WTC11 (cell line): ENCODE measurements at regions not wholly inside any gene's neighbourhood (a gene's known extent, or its start where the extent isn't known, plus 50 kb on each side); places are given as distances from the start of the nearest gene placed in this dataset.

ENCODE experiments used
- ATAC-seq: fragments of 200-7000 bp; cut with Tn5 transposase; 2 replicates; pipeline ENCODE4 v1.10.0; 2021; ENCODE audit warnings: mild to moderate bottlenecking, moderate library complexity
- CTCF ChIA-PET: fragments of 300-600 bp; sonication (Branson Sonifier 250); formaldehyde crosslinking; loops from one replicate; lab custom pipeline; 2021; ENCODE audit warnings: antibody characterized with exemption; lab: Charles Lee
- POLR2A ChIA-PET: fragments of 350-600 bp; sonication (Branson Sonifier 250); formaldehyde crosslinking; loops from one replicate; lab custom pipeline; 2021; ENCODE audit warnings: antibody characterized with exemption; lab: Charles Lee
- DNase-seq: peaks from one replicate; pipeline ENCODE4 v3.0.0; 2021; ENCODE audit warnings: low spot score
- H3K27ac Mint-ChIP-seq: 2 replicates; pipeline ENCODE4 v1.8.0; 2021; ENCODE audit warnings: mixed read lengths
- H3K27me3 Mint-ChIP-seq: 2 replicates; pipeline ENCODE4 v1.8.0; 2021; ENCODE audit warnings: low read depth, mild to moderate bottlenecking, moderate library complexity, mixed read lengths
- H3K36me3 Mint-ChIP-seq: 2 replicates; pipeline ENCODE4 v1.8.0; 2021; ENCODE audit warnings: mixed read lengths
- H3K4me1 Mint-ChIP-seq: 2 replicates; pipeline ENCODE4 v1.8.0; 2022; ENCODE audit warnings: mixed read lengths
- H3K4me3 Mint-ChIP-seq: 2 replicates; pipeline ENCODE4 v1.8.0; 2021; ENCODE audit warnings: mild to moderate bottlenecking, moderate library complexity, mixed read lengths
- H3K9me3 Mint-ChIP-seq: 2 replicates; pipeline ENCODE4 v1.8.0; 2021; ENCODE audit warnings: mixed read lengths
- ATF6 ChIP-seq: sonication (generic); formaldehyde crosslinking; IDR thresholded peaks from 2 replicates; pipeline ENCODE4 v1.8.1; 2023; ENCODE audit warnings: mild to moderate bottlenecking, missing genetic modification reagents
- CBFB ChIP-seq: sonication (generic); formaldehyde crosslinking; IDR thresholded peaks from 2 replicates; pipeline ENCODE4 v1.8.1; 2022; ENCODE audit warnings: mild to moderate bottlenecking, low read depth, missing genetic modification reagents
- E2F4 ChIP-seq: sonication (generic); formaldehyde crosslinking; IDR thresholded peaks from 2 replicates; pipeline ENCODE4 v1.8.1; 2022; ENCODE audit warnings: low read depth, mild to moderate bottlenecking, moderate library complexity, missing genetic modification reagents, borderline replicate concordance
- FOXJ3 ChIP-seq: sonication (generic); formaldehyde crosslinking; IDR thresholded peaks from 2 replicates; pipeline ENCODE4 v1.9.0; 2021; ENCODE audit warnings: missing genetic modification reagents, mild to moderate bottlenecking, borderline replicate concordance
- HMGXB4 ChIP-seq: sonication (generic); formaldehyde crosslinking; IDR thresholded peaks from 2 replicates; pipeline ENCODE4 v1.8.1; 2023; ENCODE audit warnings: mild to moderate bottlenecking, moderate library complexity, missing genetic modification reagents
- NFE2L1 ChIP-seq: sonication (generic); formaldehyde crosslinking; IDR thresholded peaks from 2 replicates; pipeline ENCODE4 v1.8.1; 2023; ENCODE audit warnings: missing genetic modification reagents
- RORB ChIP-seq: fragments of 250-450 bp; sonication (Bioruptor Pico); IDR thresholded peaks from 2 replicates; pipeline ENCODE4 v1.9.0; 2021; ENCODE audit warnings: mild to moderate bottlenecking
- TEAD4 ChIP-seq: sonication (generic); formaldehyde crosslinking; IDR thresholded peaks from 2 replicates; pipeline ENCODE4 v1.8.0; 2022; ENCODE audit warnings: mild to moderate bottlenecking, missing genetic modification reagents
- USF1 ChIP-seq: sonication (generic); formaldehyde crosslinking; IDR thresholded peaks from 2 replicates; pipeline ENCODE4 v1.8.0; 2022; ENCODE audit warnings: mild to moderate bottlenecking, missing genetic modification reagents
- ZNF263 ChIP-seq: sonication (generic); formaldehyde crosslinking; IDR thresholded peaks from 2 replicates; pipeline ENCODE4 v1.8.1; 2022; ENCODE audit warnings: low read depth, mild to moderate bottlenecking, moderate library complexity, missing genetic modification reagents
- ZNF416 ChIP-seq: fragments of 250-450 bp; sonication (Bioruptor Pico); IDR thresholded peaks from 2 replicates; pipeline ENCODE4 v1.9.0; 2021; ENCODE audit warnings: mild to moderate bottlenecking, inconsistent platforms
- TF ChIP-seq, protein P1 (sequence below): fragments of 250-450 bp; sonication (Bioruptor Pico); IDR thresholded peaks from 2 replicates; pipeline ENCODE4 v1.9.0; 2021; ENCODE audit warnings: mild to moderate bottlenecking, borderline replicate concordance
- TF ChIP-seq, protein P2 (sequence below): sonication (generic); formaldehyde crosslinking; IDR thresholded peaks from 2 replicates; pipeline ENCODE4 v1.8.0; 2022; ENCODE audit warnings: mild to moderate bottlenecking, missing genetic modification reagents
- TF ChIP-seq, protein P3 (sequence below): sonication (generic); formaldehyde crosslinking; IDR thresholded peaks from 2 replicates; pipeline ENCODE4 v1.8.0; 2023; ENCODE audit warnings: mild to moderate bottlenecking, missing genetic modification reagents
- TF ChIP-seq, protein P4 (sequence below): sonication (generic); formaldehyde crosslinking; IDR thresholded peaks from 2 replicates; pipeline ENCODE4 v1.8.0; 2023; ENCODE audit warnings: missing genetic modification reagents, mild to moderate bottlenecking, borderline replicate concordance

GRCh38 chr3:163745204-163745603, 1333.1 kb downstream of the SI start (continued):
- TF ChIP-seq E2F4 = no peak
- no peak for TF ChIP-seq RORB (CRISPR knock-in tag)
- TF ChIP-seq TEAD4 (CRISPR knock-in tag) = no peak
- no peak for TF ChIP-seq CBFB (CRISPR knock-in tag)
- TF ChIP-seq, all 79 proteins: peak for 0

DNA sequence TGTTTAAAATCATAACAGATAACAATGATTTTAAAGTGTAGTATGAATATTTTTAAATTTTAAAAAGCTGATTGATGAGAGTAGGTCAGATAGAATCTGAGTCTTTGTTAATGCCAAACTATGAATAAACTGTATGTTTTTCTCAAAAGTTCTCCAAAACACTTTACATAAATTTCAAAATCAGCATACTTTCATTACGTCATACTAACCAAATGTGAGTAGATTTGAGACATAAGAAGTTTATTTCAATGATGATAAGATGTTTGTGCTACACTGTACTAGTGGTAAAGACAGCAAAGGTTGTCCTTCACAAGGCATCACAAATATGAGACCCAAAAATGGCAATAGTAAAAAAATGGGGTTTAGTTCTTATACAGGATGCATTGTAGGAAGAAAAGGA, 1342.9 kb downstream of the SI start:
- Mint-ChIP-seq H3K4me3 (no peak overlapping the region), H3K36me3 (peaks cover 11% of the 10 kb centered on the region), H3K9me3 (peaks cover 15% of the 10 kb centered on the region), H3K27ac (no peak overlapping the region), H3K4me1 (no peaks in the 10 kb centered on the region), H3K27me3 (no peaks in the 10 kb centered on the region)
- TF ChIP-seq, protein P1, sequence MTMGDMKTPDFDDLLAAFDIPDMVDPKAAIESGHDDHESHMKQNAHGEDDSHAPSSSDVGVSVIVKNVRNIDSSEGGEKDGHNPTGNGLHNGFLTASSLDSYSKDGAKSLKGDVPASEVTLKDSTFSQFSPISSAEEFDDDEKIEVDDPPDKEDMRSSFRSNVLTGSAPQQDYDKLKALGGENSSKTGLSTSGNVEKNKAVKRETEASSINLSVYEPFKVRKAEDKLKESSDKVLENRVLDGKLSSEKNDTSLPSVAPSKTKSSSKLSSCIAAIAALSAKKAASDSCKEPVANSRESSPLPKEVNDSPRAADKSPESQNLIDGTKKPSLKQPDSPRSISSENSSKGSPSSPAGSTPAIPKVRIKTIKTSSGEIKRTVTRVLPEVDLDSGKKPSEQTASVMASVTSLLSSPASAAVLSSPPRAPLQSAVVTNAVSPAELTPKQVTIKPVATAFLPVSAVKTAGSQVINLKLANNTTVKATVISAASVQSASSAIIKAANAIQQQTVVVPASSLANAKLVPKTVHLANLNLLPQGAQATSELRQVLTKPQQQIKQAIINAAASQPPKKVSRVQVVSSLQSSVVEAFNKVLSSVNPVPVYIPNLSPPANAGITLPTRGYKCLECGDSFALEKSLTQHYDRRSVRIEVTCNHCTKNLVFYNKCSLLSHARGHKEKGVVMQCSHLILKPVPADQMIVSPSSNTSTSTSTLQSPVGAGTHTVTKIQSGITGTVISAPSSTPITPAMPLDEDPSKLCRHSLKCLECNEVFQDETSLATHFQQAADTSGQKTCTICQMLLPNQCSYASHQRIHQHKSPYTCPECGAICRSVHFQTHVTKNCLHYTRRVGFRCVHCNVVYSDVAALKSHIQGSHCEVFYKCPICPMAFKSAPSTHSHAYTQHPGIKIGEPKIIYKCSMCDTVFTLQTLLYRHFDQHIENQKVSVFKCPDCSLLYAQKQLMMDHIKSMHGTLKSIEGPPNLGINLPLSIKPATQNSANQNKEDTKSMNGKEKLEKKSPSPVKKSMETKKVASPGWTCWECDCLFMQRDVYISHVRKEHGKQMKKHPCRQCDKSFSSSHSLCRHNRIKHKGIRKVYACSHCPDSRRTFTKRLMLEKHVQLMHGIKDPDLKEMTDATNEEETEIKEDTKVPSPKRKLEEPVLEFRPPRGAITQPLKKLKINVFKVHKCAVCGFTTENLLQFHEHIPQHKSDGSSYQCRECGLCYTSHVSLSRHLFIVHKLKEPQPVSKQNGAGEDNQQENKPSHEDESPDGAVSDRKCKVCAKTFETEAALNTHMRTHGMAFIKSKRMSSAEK (CRISPR knock-in tag) = no peak
- TF ChIP-seq HMGXB4 (CRISPR knock-in tag) (no peak), ZNF416 (CRISPR knock-in tag) (no peak), USF1 (CRISPR knock-in tag) (no peak)
- TF ChIP-seq, protein P2, sequence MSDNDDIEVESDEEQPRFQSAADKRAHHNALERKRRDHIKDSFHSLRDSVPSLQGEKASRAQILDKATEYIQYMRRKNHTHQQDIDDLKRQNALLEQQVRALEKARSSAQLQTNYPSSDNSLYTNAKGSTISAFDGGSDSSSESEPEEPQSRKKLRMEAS (CRISPR knock-in tag) = no peak
- TF ChIP-seq, protein P3, sequence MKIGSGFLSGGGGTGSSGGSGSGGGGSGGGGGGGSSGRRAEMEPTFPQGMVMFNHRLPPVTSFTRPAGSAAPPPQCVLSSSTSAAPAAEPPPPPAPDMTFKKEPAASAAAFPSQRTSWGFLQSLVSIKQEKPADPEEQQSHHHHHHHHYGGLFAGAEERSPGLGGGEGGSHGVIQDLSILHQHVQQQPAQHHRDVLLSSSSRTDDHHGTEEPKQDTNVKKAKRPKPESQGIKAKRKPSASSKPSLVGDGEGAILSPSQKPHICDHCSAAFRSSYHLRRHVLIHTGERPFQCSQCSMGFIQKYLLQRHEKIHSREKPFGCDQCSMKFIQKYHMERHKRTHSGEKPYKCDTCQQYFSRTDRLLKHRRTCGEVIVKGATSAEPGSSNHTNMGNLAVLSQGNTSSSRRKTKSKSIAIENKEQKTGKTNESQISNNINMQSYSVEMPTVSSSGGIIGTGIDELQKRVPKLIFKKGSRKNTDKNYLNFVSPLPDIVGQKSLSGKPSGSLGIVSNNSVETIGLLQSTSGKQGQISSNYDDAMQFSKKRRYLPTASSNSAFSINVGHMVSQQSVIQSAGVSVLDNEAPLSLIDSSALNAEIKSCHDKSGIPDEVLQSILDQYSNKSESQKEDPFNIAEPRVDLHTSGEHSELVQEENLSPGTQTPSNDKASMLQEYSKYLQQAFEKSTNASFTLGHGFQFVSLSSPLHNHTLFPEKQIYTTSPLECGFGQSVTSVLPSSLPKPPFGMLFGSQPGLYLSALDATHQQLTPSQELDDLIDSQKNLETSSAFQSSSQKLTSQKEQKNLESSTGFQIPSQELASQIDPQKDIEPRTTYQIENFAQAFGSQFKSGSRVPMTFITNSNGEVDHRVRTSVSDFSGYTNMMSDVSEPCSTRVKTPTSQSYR (CRISPR knock-in tag) = no peak
- ChIA-PET CTCF (no interaction called here), POLR2A (no interaction called here)
- ATAC-seq (no peak), DNase-seq (no peak)

GRCh38 chr3:163730684-163731083, 1347.6 kb downstream of the SI start:
- ATAC-seq = no peak
- no peaks in the 10 kb centered on the region for H3K36me3 Mint-ChIP-seq
- ChIA-PET CTCF (no interaction called here), POLR2A (no interaction called here)
- H3K4me3 Mint-ChIP-seq = no peak overlapping the region
- H3K9me3 Mint-ChIP-seq = no peaks in the 10 kb centered on the region
- peaks cover 9% of the 10 kb centered on the region for H3K4me1 Mint-ChIP-seq
- H3K27ac Mint-ChIP-seq = no peak overlapping the region
- no peak for DNase-seq
- H3K27me3 Mint-ChIP-seq = no peaks in the 10 kb centered on the region
- TF ChIP-seq NFE2L1 (CRISPR knock-in tag) (no peak), FOXJ3 (CRISPR knock-in tag) (no peak), ZNF263 (CRISPR knock-in tag) (no peak), ATF6 (no peak)
- TF ChIP-seq, protein P2 (CRISPR knock-in tag) = no peak
- TF ChIP-seq, protein P4, sequence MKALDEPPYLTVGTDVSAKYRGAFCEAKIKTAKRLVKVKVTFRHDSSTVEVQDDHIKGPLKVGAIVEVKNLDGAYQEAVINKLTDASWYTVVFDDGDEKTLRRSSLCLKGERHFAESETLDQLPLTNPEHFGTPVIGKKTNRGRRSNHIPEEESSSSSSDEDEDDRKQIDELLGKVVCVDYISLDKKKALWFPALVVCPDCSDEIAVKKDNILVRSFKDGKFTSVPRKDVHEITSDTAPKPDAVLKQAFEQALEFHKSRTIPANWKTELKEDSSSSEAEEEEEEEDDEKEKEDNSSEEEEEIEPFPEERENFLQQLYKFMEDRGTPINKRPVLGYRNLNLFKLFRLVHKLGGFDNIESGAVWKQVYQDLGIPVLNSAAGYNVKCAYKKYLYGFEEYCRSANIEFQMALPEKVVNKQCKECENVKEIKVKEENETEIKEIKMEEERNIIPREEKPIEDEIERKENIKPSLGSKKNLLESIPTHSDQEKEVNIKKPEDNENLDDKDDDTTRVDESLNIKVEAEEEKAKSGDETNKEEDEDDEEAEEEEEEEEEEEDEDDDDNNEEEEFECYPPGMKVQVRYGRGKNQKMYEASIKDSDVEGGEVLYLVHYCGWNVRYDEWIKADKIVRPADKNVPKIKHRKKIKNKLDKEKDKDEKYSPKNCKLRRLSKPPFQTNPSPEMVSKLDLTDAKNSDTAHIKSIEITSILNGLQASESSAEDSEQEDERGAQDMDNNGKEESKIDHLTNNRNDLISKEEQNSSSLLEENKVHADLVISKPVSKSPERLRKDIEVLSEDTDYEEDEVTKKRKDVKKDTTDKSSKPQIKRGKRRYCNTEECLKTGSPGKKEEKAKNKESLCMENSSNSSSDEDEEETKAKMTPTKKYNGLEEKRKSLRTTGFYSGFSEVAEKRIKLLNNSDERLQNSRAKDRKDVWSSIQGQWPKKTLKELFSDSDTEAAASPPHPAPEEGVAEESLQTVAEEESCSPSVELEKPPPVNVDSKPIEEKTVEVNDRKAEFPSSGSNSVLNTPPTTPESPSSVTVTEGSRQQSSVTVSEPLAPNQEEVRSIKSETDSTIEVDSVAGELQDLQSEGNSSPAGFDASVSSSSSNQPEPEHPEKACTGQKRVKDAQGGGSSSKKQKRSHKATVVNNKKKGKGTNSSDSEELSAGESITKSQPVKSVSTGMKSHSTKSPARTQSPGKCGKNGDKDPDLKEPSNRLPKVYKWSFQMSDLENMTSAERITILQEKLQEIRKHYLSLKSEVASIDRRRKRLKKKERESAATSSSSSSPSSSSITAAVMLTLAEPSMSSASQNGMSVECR (CRISPR knock-in tag) = no peak
